SK-N-SH (cell line): ENCODE measurements at regions not wholly inside any gene's neighbourhood (a gene's known extent, or its start where the extent isn't known, plus 50 kb on each side); places are given as distances from the start of the nearest gene placed in this dataset.

Experiments used
- CTCF ChIA-PET: fragments of 300-600, 350-600 bp; formaldehyde crosslinking; extraction: SDS; loops from one replicate; lab custom pipeline; 2021; lab: Yijun Ruan, JAX
- POLR2A ChIA-PET: fragments of 350-600 bp; sonication (Branson Sonifier 250); formaldehyde crosslinking; extraction: SDS; loops from one replicate; lab custom pipeline; 2020; ENCODE audit warnings: antibody characterized with exemption, inconsistent platforms; lab: Yijun Ruan, JAX
- DNase-seq: peaks from one replicate; pipeline ENCODE4 v3.0.0; 2012
- H2AFZ ChIP-seq: fragments of 200-600 bp; sonication (generic); 2 replicates; pipeline ENCODE4 v1.8.1; 2016; ENCODE audit warnings: antibody characterized with exemption, mild to moderate bottlenecking, low read depth
- H3F3A ChIP-seq: fragments of 200-600 bp; sonication (generic); replicated peaks from 2 replicates; pipeline ENCODE3; 2016; ENCODE audit warnings: antibody characterized with exemption, mild to moderate bottlenecking; ENCODE audit not compliant: insufficient read depth
- H3K27ac ChIP-seq, 2 experiments: fragments of 200-500 bp in 1 of 2; fragments of 200-600 bp in 1 of 2; sonication (Bioruptor generic) in 1 of 2; sonication (generic), shearing (Covaris generic) in 1 of 2; 2 replicates each; pipeline versions ENCODE4 v1.5.1 to v1.6.1; 2014 to 2016; ENCODE audit warnings: low read depth in 2 of 2, inconsistent platforms in 1 of 2, low read length in 1 of 2, mild to moderate bottlenecking in 1 of 2, mixed read lengths in 1 of 2
- H3K27me3 ChIP-seq: fragments of 200-600 bp; sonication (generic), shearing (Covaris generic); 2 replicates; pipeline ENCODE4 v1.6.1; 2016; ENCODE audit warnings: mixed run types; ENCODE audit not compliant: insufficient read depth
- H3K36me3 ChIP-seq, 2 experiments: fragments of 200-500 bp in 1 of 2; fragments of 200-600 bp in 1 of 2; sonication (Bioruptor generic) in 1 of 2; sonication (generic) in 1 of 2; replicated peaks in 1 of 2; 2 replicates each; pipeline versions ENCODE3 to v1.5.1; 2014 to 2016; ENCODE audit warnings: low read length in 1 of 2, mild to moderate bottlenecking in 1 of 2; ENCODE audit not compliant: insufficient read depth in 2 of 2, control insufficient read depth in 1 of 2
- H3K4me1 ChIP-seq, 2 experiments: fragments of 200-500 bp in 1 of 2; fragments of 200-600 bp in 1 of 2; sonication (Bioruptor generic) in 1 of 2; sonication (generic), shearing (Covaris generic) in 1 of 2; 2 replicates each; pipeline versions ENCODE4 v1.5.1 to v1.6.1; 2014 to 2016; ENCODE audit warnings: low read depth in 1 of 2, low read length in 1 of 2, mixed run types in 1 of 2; ENCODE audit not compliant: insufficient read depth in 2 of 2, control insufficient read depth in 1 of 2
- H3K4me2 ChIP-seq: fragments of 200-600 bp; sonication (generic), shearing (Covaris generic); 2 replicates; pipeline ENCODE4 v1.6.1; 2017; ENCODE audit warnings: mixed run types
- H3K4me3 ChIP-seq, 2 experiments: fragments of 200-500 bp in 1 of 2; fragments of 200-600 bp in 1 of 2; sonication (Bioruptor generic) in 1 of 2; sonication (generic), shearing (Covaris generic) in 1 of 2; 2 replicates each; pipeline versions ENCODE4 v1.5.1 to v1.8.1; 2014 to 2016; ENCODE audit warnings: low read depth in 2 of 2, inconsistent platforms in 1 of 2, low read length in 1 of 2, mild to moderate bottlenecking in 1 of 2, mixed read lengths in 1 of 2, moderate library complexity in 1 of 2
- H3K79me2 ChIP-seq: fragments of 200-600 bp; sonication (generic); 2 replicates; pipeline ENCODE4 v1.8.1; 2017; ENCODE audit warnings: mild to moderate bottlenecking; ENCODE audit not compliant: insufficient read depth
- H3K9ac ChIP-seq: fragments of 200-600 bp; sonication (generic); 2 replicates; pipeline ENCODE4 v1.6.1; 2017; ENCODE audit warnings: mixed run types
- H3K9me2 ChIP-seq: fragments of 200-600 bp; sonication (generic); 2 replicates; pipeline ENCODE4 v1.6.1; 2017; ENCODE audit warnings: mixed run types
- H3K9me3 ChIP-seq: fragments of 200-600 bp; sonication (generic); 2 replicates; pipeline ENCODE4 v1.6.1; 2017; ENCODE audit warnings: mixed run types, mild to moderate bottlenecking, moderate library complexity
- H4K20me1 ChIP-seq: fragments of 200-600 bp; sonication (generic); 2 replicates; pipeline ENCODE4 v1.6.1; 2017; ENCODE audit warnings: mild to moderate bottlenecking, mixed run types; ENCODE audit not compliant: insufficient read depth
- CHD2 ChIP-seq: fragments of 150-350 bp; IDR thresholded peaks from 2 replicates; pipeline ENCODE4 v1.6.1; 2018; ENCODE audit warnings: low read length; ENCODE audit not compliant: partially characterized antibody
- EP300 ChIP-seq, 2 experiments: IDR thresholded peaks; 2 replicates each; pipeline versions ENCODE4 v1.4.0 to v1.6.1; 2012; ENCODE audit warnings: borderline replicate concordance in 1 of 2, low read depth in 1 of 2, low read length in 1 of 2
- JUND ChIP-seq: IDR thresholded peaks from 2 replicates; pipeline ENCODE4 v1.4.0; 2012
- NRF1 ChIP-seq: IDR thresholded peaks from 2 replicates; pipeline ENCODE4 v1.6.1; 2012; ENCODE audit warnings: low read depth, mild to moderate bottlenecking, low read length
- RAD21 ChIP-seq: IDR thresholded peaks from 2 replicates; pipeline ENCODE4 v1.6.1; 2012; ENCODE audit warnings: mild to moderate bottlenecking, low read length
- RXRA ChIP-seq: IDR thresholded peaks from 2 replicates; pipeline ENCODE4 v1.4.0; 2012; ENCODE audit warnings: low read depth, mild to moderate bottlenecking, borderline replicate concordance
- YY1 ChIP-seq: IDR thresholded peaks from 2 replicates; pipeline ENCODE4 v1.4.0; 2012; ENCODE audit warnings: low read depth, mild to moderate bottlenecking
- WGBS: methylation state at CpG from one replicate; pipeline ENCODE4 v1.1.6; 2017; ENCODE audit warnings: low lambda C conversion rate; 5-methylcytosine and 5-hydroxymethylcytosine counted together
- TF ChIP-seq, protein P1 (sequence below): fragments of 150-350 bp; IDR thresholded peaks from 2 replicates; pipeline ENCODE4 v1.6.1; 2016; ENCODE audit warnings: mild to moderate bottlenecking, low read depth, low read length

DNA sequence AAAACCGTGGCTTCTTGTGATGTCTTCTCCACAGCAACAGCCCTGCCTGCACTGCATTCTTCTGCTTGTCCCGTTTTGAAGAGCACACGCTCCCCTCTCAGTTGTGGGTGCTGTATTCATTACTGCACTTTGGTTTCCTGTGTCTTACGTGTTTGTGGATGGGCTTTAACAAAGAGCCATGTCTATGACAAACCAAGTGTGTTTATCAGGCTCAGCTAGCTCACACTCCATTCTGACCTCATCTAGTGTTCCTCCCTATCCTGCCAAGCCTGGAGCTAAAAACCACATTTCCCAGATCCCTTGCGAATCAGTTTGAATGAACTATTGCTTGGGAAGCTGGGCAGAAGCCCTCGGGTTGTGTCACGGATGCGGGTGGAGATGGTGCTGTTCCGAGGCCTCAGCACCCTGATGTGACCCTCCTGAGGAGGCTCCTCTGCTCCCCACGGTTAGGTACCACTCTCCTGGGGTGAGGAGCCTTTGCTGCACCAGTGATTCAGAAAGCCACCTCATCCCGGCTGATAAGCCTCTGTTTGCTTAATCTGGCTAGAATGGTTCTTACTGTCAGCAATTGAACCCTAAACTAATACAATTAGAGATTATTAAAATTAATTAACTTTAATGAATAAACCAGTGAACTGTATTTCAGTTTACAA is 116.5 kb downstream of the GALR1 start (continued):
- TF ChIP-seq, protein P1, sequence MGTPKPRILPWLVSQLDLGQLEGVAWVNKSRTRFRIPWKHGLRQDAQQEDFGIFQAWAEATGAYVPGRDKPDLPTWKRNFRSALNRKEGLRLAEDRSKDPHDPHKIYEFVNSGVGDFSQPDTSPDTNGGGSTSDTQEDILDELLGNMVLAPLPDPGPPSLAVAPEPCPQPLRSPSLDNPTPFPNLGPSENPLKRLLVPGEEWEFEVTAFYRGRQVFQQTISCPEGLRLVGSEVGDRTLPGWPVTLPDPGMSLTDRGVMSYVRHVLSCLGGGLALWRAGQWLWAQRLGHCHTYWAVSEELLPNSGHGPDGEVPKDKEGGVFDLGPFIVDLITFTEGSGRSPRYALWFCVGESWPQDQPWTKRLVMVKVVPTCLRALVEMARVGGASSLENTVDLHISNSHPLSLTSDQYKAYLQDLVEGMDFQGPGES, result no peak
- TF ChIP-seq JUND (no peak), YY1 (no peak)

DNA sequence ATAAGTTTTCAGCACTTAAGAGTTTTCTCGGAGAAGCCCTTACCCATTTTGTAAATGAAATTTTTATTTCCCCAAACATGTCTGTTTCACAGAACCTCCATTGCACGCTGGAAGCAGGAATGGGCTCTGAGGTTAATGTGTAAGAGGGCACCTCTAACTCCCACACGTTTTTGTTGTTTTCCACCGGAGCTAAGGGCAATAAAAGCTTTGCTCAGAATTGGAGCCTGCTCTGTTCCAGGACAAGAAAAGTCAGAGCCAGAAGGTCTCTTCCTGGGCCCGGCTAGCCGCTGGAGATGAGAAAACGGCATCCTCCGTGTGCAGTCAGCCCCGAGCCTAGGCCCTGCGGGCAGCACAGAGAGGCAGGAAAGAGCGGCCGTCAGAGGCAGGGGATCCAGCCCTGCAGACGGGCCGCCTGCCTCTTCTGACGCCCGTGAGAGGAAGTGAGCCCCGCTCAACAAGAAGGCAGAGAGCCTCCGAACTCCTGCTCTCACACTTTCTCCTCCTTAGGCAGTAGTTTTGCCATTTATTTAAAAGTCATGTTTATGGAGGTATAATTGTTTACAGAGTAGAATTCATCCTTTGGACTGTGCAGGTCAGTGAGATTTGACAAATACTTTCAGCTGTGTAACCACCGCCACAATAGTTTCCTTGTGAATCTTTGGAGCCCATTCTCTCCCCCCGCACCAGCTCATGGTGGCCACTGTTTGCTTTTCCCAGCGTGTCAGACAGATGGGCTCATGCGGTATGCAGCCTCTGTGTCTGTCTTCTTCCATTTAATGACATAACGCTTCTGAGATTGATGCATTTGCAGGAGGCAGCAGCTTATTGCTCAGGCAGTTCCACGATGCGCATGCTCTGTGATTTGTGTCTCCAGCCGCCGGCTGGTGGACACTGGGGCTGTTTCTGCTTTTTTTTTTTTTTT is 117.3 kb downstream of the GALR1 start:
- DNase-seq, result peak; percentile 39
- H3K9me2 ChIP-seq, result no peaks in the 10 kb centered on the region
- 0 out of 2 replicates have a peak, but pooled peaks cover 7% of the 10 kb centered on the region for H3K9me3 ChIP-seq
- no peaks in the 10 kb centered on the region for H3K27me3 ChIP-seq
- H3K4me1 ChIP-seq, result no peaks in the 10 kb centered on the region; a peak in 1 of 4 replicates
- H3F3A ChIP-seq, result no peaks in the 10 kb centered on the region
- H3K27ac ChIP-seq, result no peak overlapping the region
- ChIA-PET POLR2A (no interaction called here), CTCF (interaction anchor here (0.6 kb wide), 1 partner anchor 234 kb away, joined by 3 read pairs; no protein-coding TSS in a partner anchor)
- H3K4me2 ChIP-seq, result no peak overlapping the region
- H3K79me2 ChIP-seq, result no peaks in the 10 kb centered on the region
- H4K20me1 ChIP-seq, result no peaks in the 10 kb centered on the region
- H3K4me3 ChIP-seq, result no peak overlapping the region
- peak; percentile 34 for TF ChIP-seq NRF1
- no peak for TF ChIP-seq RAD21
- WGBS, result 33% methylated on average over 22 of the region's 27 CpGs
- no peaks in the 10 kb centered on the region for H3K36me3 ChIP-seq
- H2AFZ ChIP-seq, result no peak overlapping the region
- no peak overlapping the region for H3K9ac ChIP-seq

DNA sequence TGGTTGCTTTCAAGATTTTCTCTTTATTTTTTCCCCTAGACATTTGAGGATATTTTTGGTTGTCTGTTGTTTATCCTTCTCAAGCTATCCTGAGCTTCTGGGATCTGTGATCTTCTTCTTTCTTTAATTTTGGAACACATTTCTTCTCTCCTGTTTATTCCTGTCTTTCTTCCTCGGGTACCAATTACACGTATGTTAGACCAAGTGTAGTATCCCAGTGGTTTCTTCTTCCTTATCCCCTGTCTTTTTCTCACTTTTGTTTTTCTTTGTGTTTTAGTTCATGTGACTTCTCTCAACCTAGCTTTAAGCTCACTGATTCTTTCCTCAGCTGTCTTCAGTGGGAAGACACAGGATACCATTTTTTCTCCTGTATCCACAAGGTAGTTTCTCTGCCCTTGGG is 120.0 kb downstream of the GALR1 start:
- H3K27me3 ChIP-seq, result no peaks in the 10 kb centered on the region
- H3K4me3 ChIP-seq, result no peak overlapping the region
- no peak overlapping the region for H3K9ac ChIP-seq
- no peak for DNase-seq
- H3K4me1 ChIP-seq, result no peaks in the 10 kb centered on the region; a peak in 1 of 4 replicates
- no peaks in the 10 kb centered on the region for H3K36me3 ChIP-seq
- H3K9me2 ChIP-seq, result no peaks in the 10 kb centered on the region
- POLR2A ChIA-PET, result no interaction called here
- CTCF ChIA-PET, result no interaction called here
- H4K20me1 ChIP-seq, result no peaks in the 10 kb centered on the region
- H3K79me2 ChIP-seq, result no peaks in the 10 kb centered on the region
- H3K27ac ChIP-seq, result no peak overlapping the region
- TF ChIP-seq CHD2, result no peak
- TF ChIP-seq EP300 (IDR thresholded peaks at IDR 0.05; ENCODE audit: borderline replicate concordance in 1 of 2, low read depth in 1 of 2, low read length in 1 of 2), result no peak
- no peak for TF ChIP-seq NRF1
- no peak for TF ChIP-seq JUND
- TF ChIP-seq RAD21, result no peak
- TF ChIP-seq RXRA, result no peak
- H2AFZ ChIP-seq, result no peak overlapping the region
- H3K9me3 ChIP-seq, result 0 out of 2 replicates have a peak, but pooled peaks cover 7% of the 10 kb centered on the region
- H3F3A ChIP-seq, result no peaks in the 10 kb centered on the region
- H3K4me2 ChIP-seq, result no peak overlapping the region
- WGBS, result 25% methylated on average over 2 of the region's 2 CpGs
